ENCODE measurements at regions not wholly inside any gene's neighbourhood (a gene's known extent, or its start where the extent isn't known, plus 50 kb on each side); places are given as distances from the start of the nearest gene placed in this dataset.

DNA sequence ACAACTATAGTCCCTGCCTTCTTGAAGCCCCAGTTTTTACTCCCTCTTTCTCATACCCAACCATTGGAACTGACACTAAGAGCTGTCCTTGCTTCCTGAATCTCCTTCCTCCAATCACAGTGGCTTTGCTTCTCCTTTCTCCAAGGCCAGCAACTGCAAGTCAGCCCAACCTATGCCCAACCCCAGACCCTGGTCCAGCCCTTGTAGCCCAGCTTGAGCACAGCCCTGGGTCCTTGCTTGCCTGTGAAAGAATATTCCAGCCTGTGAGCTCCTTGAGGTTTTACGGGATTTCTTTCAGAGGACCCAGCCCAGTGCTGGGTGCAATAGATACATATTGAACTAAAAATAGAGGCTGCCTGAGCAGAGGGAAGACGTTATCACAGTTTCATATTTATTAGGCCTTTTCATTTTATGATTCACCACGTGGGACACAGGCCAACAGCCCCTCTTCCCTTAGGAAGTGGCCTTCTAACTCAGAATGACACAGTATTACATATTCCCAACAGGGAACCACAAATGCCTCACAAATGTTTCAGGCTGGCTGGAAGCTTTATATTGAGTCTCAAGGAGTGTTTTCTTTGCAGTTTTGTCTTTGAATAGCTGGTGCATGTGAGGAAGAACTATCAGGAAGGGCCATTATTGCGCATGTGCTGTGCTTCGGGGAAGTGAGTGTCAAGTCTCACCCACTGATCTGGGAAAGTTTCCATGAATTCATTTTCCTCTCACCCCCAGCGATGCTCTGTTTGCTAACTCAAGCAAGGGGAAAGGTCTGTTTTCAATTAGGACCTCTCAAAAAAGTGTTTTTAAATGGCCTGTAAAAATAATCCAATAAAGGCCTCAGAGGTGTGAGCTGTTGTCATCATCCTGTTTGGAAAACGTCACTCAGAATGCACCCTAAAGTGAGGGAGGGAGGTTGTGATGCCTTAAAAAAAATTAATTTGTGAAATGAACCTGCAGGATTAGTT, 92.3 kb upstream of the NFIA start:
- Histone ChIP-seq H3K4me3 (peak overlapping the region; percentile 59), H3K27ac (peak overlapping the region; percentile 80)
- TF ChIP-seq EZH2 (IDR thresholded peaks at IDR 0.05), result no peak
- TF ChIP-seq POLR2AphosphoS5 (IDR thresholded peaks at IDR 0.05; ENCODE audit: borderline replicate concordance, low read depth, low read length), result peak; percentile 47; the same call in 1 of the 2 replicates
- TF ChIP-seq FOXP2 (optimal IDR thresholded peaks at IDR 0.05; ENCODE audit: control extremely low read depth, extremely low read length, insufficient read depth), result no peak

DNA sequence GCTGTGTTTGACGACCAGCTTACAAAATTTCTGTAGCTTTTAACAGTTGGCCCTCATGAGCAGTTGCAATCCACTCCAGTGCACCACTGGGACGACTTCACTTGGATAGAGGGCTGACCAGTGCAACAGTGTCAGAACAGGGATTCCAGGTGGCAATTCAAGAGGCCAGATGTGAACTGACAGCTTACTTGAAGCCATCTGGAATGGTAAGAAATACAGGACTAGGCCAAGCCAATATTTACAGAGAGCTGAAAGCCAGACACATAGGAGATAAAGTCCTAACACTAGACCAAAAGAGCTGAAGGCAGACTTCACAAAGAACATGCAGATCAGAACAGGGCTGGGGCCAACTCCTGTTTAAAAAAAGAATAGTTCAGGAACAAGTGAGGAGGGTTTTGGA, 93.5 kb upstream of the NFIA start:
- H3K27ac ChIP-seq, result no peak overlapping the region
- no peak for DNase-seq (ENCODE audit: low read depth, low spot score)

More for the DNA sequence above, 92.3 kb upstream of the NFIA start:
- Histone ChIP-seq H3K9me3 (ENCODE audit: low read depth, low read length) (no peaks in the 10 kb centered on the region), H3K9ac (ENCODE audit: insufficient read length) (no peak overlapping the region), H3K36me3 (ENCODE audit: insufficient read depth, low read length) (no peaks in the 10 kb centered on the region)
- DNase-seq (ENCODE audit: low read depth, low spot score), result peak; percentile 58

GRCh38 chr1:60987904-60988303, 94.5 kb upstream of the NFIA start:
- TF ChIP-seq EZH2 (IDR thresholded peaks at IDR 0.05), result no peak
- TF ChIP-seq FOXP2 (optimal IDR thresholded peaks at IDR 0.05; ENCODE audit: control extremely low read depth, extremely low read length, insufficient read depth), result no peak
- no peak for TF ChIP-seq POLR2AphosphoS5 (IDR thresholded peaks at IDR 0.05; ENCODE audit: borderline replicate concordance, low read depth, low read length)
- Histone ChIP-seq H3K9me3 (ENCODE audit: low read depth, low read length) (no peaks in the 10 kb centered on the region), H3K4me3 (no peak overlapping the region), H3K27ac (no peak overlapping the region), H3K9ac (ENCODE audit: insufficient read length) (no peak overlapping the region), H3K36me3 (ENCODE audit: insufficient read depth, low read length) (no peaks in the 10 kb centered on the region)
- DNase-seq (ENCODE audit: low read depth, low spot score), result no peak

More for the DNA sequence above, 93.5 kb upstream of the NFIA start:
- Histone ChIP-seq H3K4me3 (no peak overlapping the region), H3K36me3 (ENCODE audit: insufficient read depth, low read length) (no peaks in the 10 kb centered on the region), H3K9ac (ENCODE audit: insufficient read length) (no peak overlapping the region), H3K9me3 (ENCODE audit: low read depth, low read length) (no peaks in the 10 kb centered on the region)
- TF ChIP-seq POLR2AphosphoS5 (IDR thresholded peaks at IDR 0.05; ENCODE audit: borderline replicate concordance, low read depth, low read length) (no peak), FOXP2 (optimal IDR thresholded peaks at IDR 0.05; ENCODE audit: control extremely low read depth, extremely low read length, insufficient read depth) (no peak), EZH2 (IDR thresholded peaks at IDR 0.05) (no peak)

DNA sequence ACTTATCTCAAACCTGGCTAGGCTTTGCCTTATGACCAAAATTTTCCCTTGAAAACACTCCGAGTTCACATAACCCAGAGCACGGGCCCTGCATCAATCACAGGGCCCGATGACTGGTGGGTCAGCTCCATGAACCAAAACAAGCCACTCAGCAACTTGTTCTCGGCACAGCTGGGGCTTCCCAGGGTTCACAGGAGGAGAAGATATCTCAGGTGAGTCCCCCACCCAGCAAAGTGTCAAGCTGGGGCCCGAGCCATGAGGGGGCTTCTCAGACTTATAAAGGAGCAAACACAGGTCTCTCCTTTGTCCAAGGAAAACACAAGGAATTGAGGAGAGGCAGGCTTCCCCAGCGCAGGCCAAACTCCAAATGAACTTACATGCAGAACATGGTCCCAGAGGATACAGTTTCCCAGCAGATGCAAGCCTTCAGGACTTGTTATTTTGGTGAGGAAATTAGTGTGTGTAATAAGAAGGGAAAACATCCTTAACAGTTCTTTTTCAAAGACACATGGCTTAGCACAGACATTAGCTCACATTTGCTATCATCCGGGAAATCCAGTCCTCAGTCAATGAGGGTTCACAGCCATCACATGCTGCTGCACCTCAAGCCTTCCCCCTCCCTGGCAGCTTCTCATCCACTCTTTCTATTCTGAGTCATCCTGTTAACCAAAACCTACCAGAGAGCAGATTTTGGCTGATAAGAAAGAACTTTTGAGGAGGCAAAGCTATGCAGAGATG, 98.1 kb upstream of the NFIA start:
- DNase-seq (ENCODE audit: low read depth, low spot score), result no peak
- Histone ChIP-seq H3K9me3 (ENCODE audit: low read depth, low read length) (no peaks in the 10 kb centered on the region), H3K9ac (ENCODE audit: insufficient read length) (no peak overlapping the region), H3K36me3 (ENCODE audit: insufficient read depth, low read length) (no peaks in the 10 kb centered on the region), H3K4me3 (no peak overlapping the region), H3K27ac (no peak overlapping the region)
- no peak for TF ChIP-seq FOXP2 (optimal IDR thresholded peaks at IDR 0.05; ENCODE audit: control extremely low read depth, extremely low read length, insufficient read depth)
- TF ChIP-seq EZH2 (IDR thresholded peaks at IDR 0.05), result no peak
- no peak for TF ChIP-seq POLR2AphosphoS5 (IDR thresholded peaks at IDR 0.05; ENCODE audit: borderline replicate concordance, low read depth, low read length)

DNA sequence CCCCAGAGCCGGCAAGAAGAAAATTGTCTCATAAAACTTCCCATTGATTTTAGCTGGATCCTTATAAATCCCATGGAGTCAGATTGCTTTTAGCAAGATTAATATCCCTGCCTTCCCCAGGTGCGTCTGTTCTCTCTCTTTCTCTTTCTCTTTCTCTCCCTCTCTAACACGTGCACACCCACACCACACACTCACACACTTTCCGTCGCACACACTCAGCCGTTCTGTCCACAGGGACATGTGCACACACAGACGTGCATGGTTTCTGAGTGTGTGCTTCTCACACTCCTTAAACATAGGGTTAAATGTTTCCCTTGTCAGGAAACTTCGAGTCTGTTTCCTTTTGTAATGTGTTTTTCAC, 98.7 kb upstream of the NFIA start:
- Histone ChIP-seq H3K9me3 (ENCODE audit: low read depth, low read length) (no peaks in the 10 kb centered on the region), H3K4me3 (no peak overlapping the region), H3K9ac (ENCODE audit: insufficient read length) (no peak overlapping the region), H3K27ac (no peak overlapping the region), H3K36me3 (ENCODE audit: insufficient read depth, low read length) (no peaks in the 10 kb centered on the region)
- no peak for DNase-seq (ENCODE audit: low read depth, low spot score)
- no peak for TF ChIP-seq EZH2 (IDR thresholded peaks at IDR 0.05)
- TF ChIP-seq POLR2AphosphoS5 (IDR thresholded peaks at IDR 0.05; ENCODE audit: borderline replicate concordance, low read depth, low read length), result no peak
- TF ChIP-seq FOXP2 (optimal IDR thresholded peaks at IDR 0.05; ENCODE audit: control extremely low read depth, extremely low read length, insufficient read depth), result no peak

- no peak for DNase-seq (ENCODE audit: low read depth, low spot score)
- no peak for TF ChIP-seq POLR2AphosphoS5 (IDR thresholded peaks at IDR 0.05; ENCODE audit: borderline replicate concordance, low read depth, low read length)
- no peak for TF ChIP-seq EZH2 (IDR thresholded peaks at IDR 0.05)
- TF ChIP-seq FOXP2 (optimal IDR thresholded peaks at IDR 0.05; ENCODE audit: control extremely low read depth, extremely low read length, insufficient read depth), result no peak
- no peak overlapping the region for H3K9ac ChIP-seq (ENCODE audit: insufficient read length)
- no peaks in the 10 kb centered on the region for H3K36me3 ChIP-seq (ENCODE audit: insufficient read depth, low read length)
- no peak overlapping the region for H3K4me3 ChIP-seq
- no peaks in the 10 kb centered on the region for H3K9me3 ChIP-seq (ENCODE audit: low read depth, low read length)
- no peak overlapping the region for H3K27ac ChIP-seq
These were observed 99.8 kb upstream of the NFIA start for GRCh38 chr1:60982539-60982938.

DNA sequence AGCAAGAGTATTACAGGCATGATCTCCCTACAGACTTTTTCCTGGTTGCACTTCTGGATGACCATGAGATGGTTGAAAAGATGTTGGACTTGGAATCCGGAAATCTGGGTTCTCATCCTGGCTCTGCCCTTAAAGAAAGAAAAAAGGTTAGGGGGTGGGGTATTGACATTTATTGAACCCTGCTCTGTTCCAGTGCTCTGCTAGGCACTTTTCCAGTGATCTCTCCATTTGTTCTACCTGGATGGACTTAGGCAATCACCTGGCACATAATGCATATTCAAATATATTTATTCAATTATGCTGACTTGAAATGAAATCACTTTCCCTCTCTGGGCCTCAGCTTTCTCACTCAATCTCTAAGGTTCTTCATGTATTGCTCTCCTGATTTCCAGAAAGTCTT, 101.0 kb upstream of the NFIA start:
- Histone ChIP-seq H3K27ac (no peak overlapping the region), H3K9ac (ENCODE audit: insufficient read length) (no peak overlapping the region), H3K9me3 (ENCODE audit: low read depth, low read length) (no peaks in the 10 kb centered on the region), H3K36me3 (ENCODE audit: insufficient read depth, low read length) (no peaks in the 10 kb centered on the region), H3K4me3 (no peak overlapping the region)
- TF ChIP-seq EZH2 (IDR thresholded peaks at IDR 0.05) (no peak), POLR2AphosphoS5 (IDR thresholded peaks at IDR 0.05; ENCODE audit: borderline replicate concordance, low read depth, low read length) (no peak), FOXP2 (optimal IDR thresholded peaks at IDR 0.05; ENCODE audit: control extremely low read depth, extremely low read length, insufficient read depth) (no peak)
- DNase-seq (ENCODE audit: low read depth, low spot score), result no peak

Measured in SK-N-MC (cell line).